HEK293 (cell line): ENCODE measurements at regions not wholly inside any gene's neighbourhood (a gene's known extent, or its start where the extent isn't known, plus 50 kb on each side); places are given as distances from the start of the nearest gene placed in this dataset.

Source experiments
- CTCF ChIA-PET: fragments of 350-600 bp; formaldehyde crosslinking; extraction: SDS; loops from one replicate; lab custom pipeline; 2021; ENCODE audit warnings: antibody characterized with exemption; lab: Yijun Ruan, JAX
- POLR2A ChIA-PET: fragments of 300-600 bp; formaldehyde crosslinking; extraction: SDS; loops from one replicate; lab custom pipeline; 2020; ENCODE audit warnings: antibody characterized with exemption, inconsistent platforms; lab: Yijun Ruan, JAX
- H3K27ac ChIP-seq: fragments of 200-500 bp; sonication (Bioruptor generic); 2 replicates; pipeline ENCODE4 v1.5.1; 2014; ENCODE audit warnings: low read depth, low read length, control low read depth, inconsistent platforms; ENCODE audit errors: extremely low read depth
- H3K36me3 ChIP-seq, 2 experiments: fragments of 200-500 bp in 1 of 2; sonication (Bioruptor generic) in 1 of 2; 1 replicate in 1 of 2; 2 replicates in 1 of 2; pipeline ENCODE4 v1.5.1; 2014 to 2017; ENCODE audit warnings: inconsistent platforms in 2 of 2, low read length in 2 of 2; ENCODE audit not compliant: control insufficient read depth in 2 of 2, insufficient read depth in 1 of 2
- H3K4me1 ChIP-seq: fragments of 200-500 bp; sonication (Bioruptor generic); 2 replicates; pipeline ENCODE4 v1.5.1; 2014; ENCODE audit warnings: mild to moderate bottlenecking, low read length, inconsistent platforms; ENCODE audit not compliant: control insufficient read depth, insufficient read depth
- H3K4me3 ChIP-seq: 2 replicates; pipeline ENCODE4 v1.5.1; 2011; ENCODE audit warnings: low read depth, mild to moderate bottlenecking, control low read depth, low read length, moderate library complexity
- H3K9me3 ChIP-seq: fragments of 200-500 bp; sonication (Bioruptor generic); 2 replicates; pipeline ENCODE4 v1.5.1; 2014; ENCODE audit warnings: low read depth, low read length, inconsistent platforms; ENCODE audit not compliant: control insufficient read depth, insufficient read depth
- EGR2 ChIP-seq: fragments of 450-650 bp; formaldehyde crosslinking; IDR thresholded peaks from 2 replicates; pipeline ENCODE4 v1.5.1; 2016; ENCODE audit warnings: low read depth, missing biosample characterization, missing genetic modification characterization
- PRDM6 ChIP-seq: fragments of 450-650 bp; formaldehyde crosslinking; IDR thresholded peaks from 2 replicates; pipeline ENCODE4 v1.5.1; 2017; ENCODE audit warnings: missing biosample characterization, missing genetic modification characterization
- TSHZ1 ChIP-seq: fragments of 450-650 bp; formaldehyde crosslinking; IDR thresholded peaks from 2 replicates; pipeline ENCODE4 v1.5.1; 2016; ENCODE audit warnings: missing biosample characterization, missing genetic modification characterization, borderline replicate concordance
- ZBTB21 ChIP-seq: fragments of 450-650 bp; formaldehyde crosslinking; IDR thresholded peaks from 2 replicates; pipeline ENCODE4 v1.5.1; 2017; ENCODE audit warnings: missing biosample characterization, missing genetic modification characterization
- ZFP69B ChIP-seq: fragments of 450-650 bp; formaldehyde crosslinking; IDR thresholded peaks from 2 replicates; pipeline ENCODE4 v1.5.1; 2016; ENCODE audit warnings: missing biosample characterization, missing genetic modification characterization
- ZNF140 ChIP-seq: fragments of 450-650 bp; formaldehyde crosslinking; IDR thresholded peaks from 2 replicates; pipeline ENCODE4 v1.5.1; 2016; ENCODE audit warnings: missing biosample characterization, missing genetic modification characterization
- ZNF146 ChIP-seq: fragments of 450-650 bp; formaldehyde crosslinking; IDR thresholded peaks from 2 replicates; pipeline ENCODE4 v1.5.1; 2016; ENCODE audit warnings: missing biosample characterization, missing genetic modification characterization
- ZNF223 ChIP-seq: fragments of 450-650 bp; formaldehyde crosslinking; IDR thresholded peaks from 2 replicates; pipeline ENCODE4 v1.5.1; 2016; ENCODE audit warnings: missing biosample characterization, missing genetic modification characterization
- ZNF239 ChIP-seq: fragments of 450-650 bp; formaldehyde crosslinking; IDR thresholded peaks from 2 replicates; pipeline ENCODE4 v1.5.1; 2016; ENCODE audit warnings: missing biosample characterization, missing genetic modification characterization
- ZNF362 ChIP-seq: fragments of 450-650 bp; formaldehyde crosslinking; IDR thresholded peaks from 2 replicates; pipeline ENCODE4 v1.5.1; 2016; ENCODE audit warnings: missing biosample characterization, missing genetic modification characterization
- ZNF449 ChIP-seq: fragments of 450-650 bp; formaldehyde crosslinking; IDR thresholded peaks from 2 replicates; pipeline ENCODE4 v1.5.1; 2017; ENCODE audit warnings: missing biosample characterization, mild to moderate bottlenecking, missing genetic modification characterization, moderate library complexity
- ZNF521 ChIP-seq: fragments of 450-650 bp; formaldehyde crosslinking; IDR thresholded peaks from 2 replicates; pipeline ENCODE4 v1.5.1; 2017; ENCODE audit warnings: missing biosample characterization, mild to moderate bottlenecking, missing genetic modification characterization
- ZNF558 ChIP-seq: fragments of 450-650 bp; formaldehyde crosslinking; IDR thresholded peaks from 2 replicates; pipeline ENCODE4 v1.5.1; 2016; ENCODE audit warnings: missing biosample characterization, missing genetic modification characterization
- ZNF791 ChIP-seq: fragments of 450-650 bp; formaldehyde crosslinking; IDR thresholded peaks from 2 replicates; pipeline ENCODE4 v1.5.1; 2016; ENCODE audit warnings: missing biosample characterization, missing genetic modification characterization
- ZSCAN5A ChIP-seq: fragments of 450-650 bp; formaldehyde crosslinking; IDR thresholded peaks from 2 replicates; pipeline ENCODE4 v1.5.1; 2016; ENCODE audit warnings: missing biosample characterization, missing genetic modification characterization

- Histone ChIP-seq H3K36me3 (no peaks in the 10 kb centered on the region), H3K27ac (no peak overlapping the region), H3K9me3 (no peaks in the 10 kb centered on the region), H3K4me1 (no peaks in the 10 kb centered on the region), H3K4me3 (no peak overlapping the region)
- ChIA-PET CTCF (no interaction called here), POLR2A (no interaction called here)
- TF ChIP-seq ZNF223 (tag by site-specific recombination), result no peak
Measured at GRCh38 chr5:89917112-89917511, 492.4 kb downstream of the CETN3 start.

GRCh38 chr5:89916131-89916530 lies 493.4 kb downstream of the CETN3 start:
- CTCF ChIA-PET, result no interaction called here
- Histone ChIP-seq H3K36me3 (no peaks in the 10 kb centered on the region), H3K27ac (no peak overlapping the region), H3K9me3 (no peaks in the 10 kb centered on the region), H3K4me3 (no peak overlapping the region), H3K4me1 (no peaks in the 10 kb centered on the region)
- POLR2A ChIA-PET, result no interaction called here
- TF ChIP-seq PRDM6 (no peak), ZNF558 (tag by site-specific recombination) (peak; percentile 97)

GRCh38 chr5:89908876-89909275 lies 500.7 kb downstream of the CETN3 start:
- no peaks in the 10 kb centered on the region for H3K4me1 ChIP-seq
- TF ChIP-seq EGR2 (tag by site-specific recombination) (no peak), ZSCAN5A (tag by site-specific recombination) (no peak), ZNF449 (tag by site-specific recombination) (no peak), ZNF791 (tag by site-specific recombination) (no peak), ZNF362 (tag by site-specific recombination) (no peak), TSHZ1 (tag by site-specific recombination) (no peak), ZNF146 (no peak), ZFP69B (tag by site-specific recombination) (no peak), ZNF521 (tag by site-specific recombination) (no peak), ZNF140 (tag by site-specific recombination) (no peak), ZNF239 (tag by site-specific recombination) (no peak), ZBTB21 (no peak)
- H3K9me3 ChIP-seq, result no peaks in the 10 kb centered on the region
- no peaks in the 10 kb centered on the region for H3K36me3 ChIP-seq
- H3K27ac ChIP-seq, result no peak overlapping the region
- POLR2A ChIA-PET, result no interaction called here
- CTCF ChIA-PET, result interaction anchor here (0.7 kb wide), 1 partner anchor 476 kb away, joined by 4 read pairs; no protein-coding TSS in a partner anchor
- no peak overlapping the region for H3K4me3 ChIP-seq
